ENCODE measurements at regions not wholly inside any gene's neighbourhood (a gene's known extent, or its start where the extent isn't known, plus 50 kb on each side); places are given as distances from the start of the nearest gene placed in this dataset.

- no peaks in the 10 kb centered on the region for H3K9me3 ChIP-seq (ENCODE audit: severe bottlenecking)
- H3K4me1 ChIP-seq (ENCODE audit: insufficient read depth, poor library complexity, severe bottlenecking), result no peaks in the 10 kb centered on the region
- TF ChIP-seq CTCF (IDR thresholded peaks at IDR 0.05; ENCODE audit: poor library complexity, severe bottlenecking), result no peak
- H3K27me3 ChIP-seq (ENCODE audit: insufficient read depth, poor library complexity, severe bottlenecking), result no peaks in the 10 kb centered on the region
- H3K4me3 ChIP-seq (ENCODE audit: severe bottlenecking), result no peak overlapping the region
- ATAC-seq (ENCODE audit: low read depth), result no peak
- DNase-seq (ENCODE audit: low spot score), result peak; percentile 63
- no peak overlapping the region for H3K27ac ChIP-seq (ENCODE audit: poor library complexity, severe bottlenecking)
- H3K36me3 ChIP-seq (ENCODE audit: low read depth), result no peaks in the 10 kb centered on the region
These were observed 180.5 kb downstream of the IGLL1 start for GRCh38 chr22:23399367-23400285.

GRCh38 chr22:23398701-23399366 lies 181.3 kb downstream of the IGLL1 start:
- DNase-seq (ENCODE audit: low spot score) (peak; percentile 44), ATAC-seq (ENCODE audit: low read depth) (no peak)
- TF ChIP-seq CTCF (IDR thresholded peaks at IDR 0.05; ENCODE audit: poor library complexity, severe bottlenecking), result no peak
- no peak overlapping the region for H3K27ac ChIP-seq (ENCODE audit: poor library complexity, severe bottlenecking)
- H3K4me3 ChIP-seq (ENCODE audit: severe bottlenecking), result no peak overlapping the region
- no peaks in the 10 kb centered on the region for H3K4me1 ChIP-seq (ENCODE audit: insufficient read depth, poor library complexity, severe bottlenecking)
- H3K9me3 ChIP-seq (ENCODE audit: severe bottlenecking), result no peaks in the 10 kb centered on the region
- H3K27me3 ChIP-seq (ENCODE audit: insufficient read depth, poor library complexity, severe bottlenecking), result no peaks in the 10 kb centered on the region
- no peaks in the 10 kb centered on the region for H3K36me3 ChIP-seq (ENCODE audit: low read depth)

GRCh38 chr22:23397613-23398567 lies 182.2 kb downstream of the IGLL1 start:
- H3K27ac ChIP-seq (ENCODE audit: poor library complexity, severe bottlenecking), result no peak overlapping the region

GRCh38 chr22:23397008-23397612 lies 183.0 kb downstream of the IGLL1 start:
- TF ChIP-seq CTCF (IDR thresholded peaks at IDR 0.05; ENCODE audit: poor library complexity, severe bottlenecking), result no peak
- Histone ChIP-seq H3K27ac (ENCODE audit: poor library complexity, severe bottlenecking) (no peak overlapping the region), H3K9me3 (ENCODE audit: severe bottlenecking) (no peaks in the 10 kb centered on the region), H3K4me1 (ENCODE audit: insufficient read depth, poor library complexity, severe bottlenecking) (no peaks in the 10 kb centered on the region), H3K4me3 (ENCODE audit: severe bottlenecking) (no peak overlapping the region), H3K36me3 (ENCODE audit: low read depth) (no peaks in the 10 kb centered on the region), H3K27me3 (ENCODE audit: insufficient read depth, poor library complexity, severe bottlenecking) (no peaks in the 10 kb centered on the region)
- ATAC-seq (ENCODE audit: low read depth) (no peak), DNase-seq (ENCODE audit: low spot score) (peak; percentile 52)

More at GRCh38 chr22:23397613-23398567, 182.2 kb downstream of the IGLL1 start:
- ATAC-seq (ENCODE audit: low read depth) (no peak), DNase-seq (ENCODE audit: low spot score) (no peak)
- Histone ChIP-seq H3K4me1 (ENCODE audit: insufficient read depth, poor library complexity, severe bottlenecking) (no peaks in the 10 kb centered on the region), H3K27me3 (ENCODE audit: insufficient read depth, poor library complexity, severe bottlenecking) (no peaks in the 10 kb centered on the region), H3K4me3 (ENCODE audit: severe bottlenecking) (no peak overlapping the region), H3K9me3 (ENCODE audit: severe bottlenecking) (no peaks in the 10 kb centered on the region), H3K36me3 (ENCODE audit: low read depth) (no peaks in the 10 kb centered on the region)
- TF ChIP-seq CTCF (IDR thresholded peaks at IDR 0.05; ENCODE audit: poor library complexity, severe bottlenecking), result no peak

All from RWPE2 (cell line).